GM23338 (cell line): ENCODE measurements at regions not wholly inside any gene's neighbourhood (a gene's known extent, or its start where the extent isn't known, plus 50 kb on each side); places are given as distances from the start of the nearest gene placed in this dataset.

Source experiments
- ATAC-seq: fragments of 200-7000 bp; cut with Tn5 transposase; 3 replicates; pipeline ENCODE4 v1.9.1; 2020
- DNase-seq: peaks from one replicate; pipeline ENCODE4 v3.0.0-alpha.2; 2015; ENCODE audit warnings: low spot score
- H2AFZ ChIP-seq: fragments of 200-600 bp; sonication (generic); 2 replicates; pipeline ENCODE4 v1.8.0; 2016; ENCODE audit warnings: antibody characterized with exemption, mild to moderate bottlenecking, moderate library complexity
- H3F3A ChIP-seq: fragments of 200-600 bp; sonication (generic); replicated peaks from 2 replicates; pipeline ENCODE4 v1.8.0; 2017; ENCODE audit warnings: antibody characterized with exemption, mixed run types, low read depth
- H3K27ac ChIP-seq: fragments of 200-600 bp; sonication (generic); 2 replicates; pipeline ENCODE4 v1.6.1; 2016; ENCODE audit warnings: low read depth
- H3K27me3 ChIP-seq: fragments of 200-600 bp; sonication (generic); 2 replicates; pipeline ENCODE4 v1.8.0; 2016; ENCODE audit warnings: mild to moderate bottlenecking, mixed run types, moderate library complexity; ENCODE audit not compliant: insufficient read depth
- H3K36me3 ChIP-seq: fragments of 200-600 bp; sonication (generic); 2 replicates; pipeline ENCODE4 v1.8.0; 2016; ENCODE audit warnings: mild to moderate bottlenecking; ENCODE audit not compliant: insufficient read depth
- H3K4me1 ChIP-seq: fragments of 200-600 bp; sonication (generic); 2 replicates; pipeline ENCODE4 v1.8.0; 2016; ENCODE audit warnings: mild to moderate bottlenecking, moderate library complexity; ENCODE audit not compliant: insufficient read depth
- H3K4me2 ChIP-seq: fragments of 200-600 bp; sonication (generic); 2 replicates; pipeline ENCODE4 v1.7.1; 2017; ENCODE audit warnings: mixed run types
- H3K4me3 ChIP-seq: fragments of 200-600 bp; sonication (generic); 2 replicates; pipeline ENCODE4 v1.6.1; 2016; ENCODE audit warnings: mixed run types
- H3K79me2 ChIP-seq: fragments of 200-600 bp; sonication (generic); replicated peaks from 2 replicates; pipeline ENCODE4 v1.8.0; 2017; ENCODE audit warnings: mild to moderate bottlenecking; ENCODE audit not compliant: insufficient read depth
- H3K9me2 ChIP-seq: fragments of 200-600 bp; sonication (generic); 2 replicates; pipeline ENCODE4 v1.8.0; 2017; ENCODE audit not compliant: insufficient read depth
- H4K20me1 ChIP-seq: fragments of 200-600 bp; sonication (generic); replicated peaks from 2 replicates; pipeline ENCODE4 v1.8.0; 2017; ENCODE audit warnings: mild to moderate bottlenecking; ENCODE audit not compliant: insufficient read depth
- H3K27ac Mint-ChIP-seq: 2 replicates; pipeline ENCODE4 v1.8.0; 2020; ENCODE audit warnings: inconsistent platforms, mild to moderate bottlenecking, moderate library complexity, mixed read lengths
- H3K27me3 Mint-ChIP-seq: 3 replicates; pipeline ENCODE4 v1.8.0; 2022; ENCODE audit warnings: low read depth, mild to moderate bottlenecking, moderate library complexity, mixed read lengths, inconsistent platforms; ENCODE audit not compliant: insufficient read depth, poor library complexity
- H3K36me3 Mint-ChIP-seq: 3 replicates; pipeline ENCODE4 v1.8.0; 2021; ENCODE audit warnings: low read depth, mild to moderate bottlenecking, inconsistent platforms, moderate library complexity, mixed read lengths
- H3K4me1 Mint-ChIP-seq: 3 replicates; pipeline ENCODE4 v1.8.0; 2020; ENCODE audit warnings: mild to moderate bottlenecking, inconsistent platforms, mixed read lengths
- H3K4me3 Mint-ChIP-seq: 3 replicates; pipeline ENCODE4 v1.8.0; 2021; ENCODE audit warnings: moderate library complexity, mild to moderate bottlenecking, inconsistent platforms, mixed read lengths
- H3K9me3 Mint-ChIP-seq: 3 replicates; pipeline ENCODE4 v1.8.0; 2020; ENCODE audit warnings: moderate library complexity, mild to moderate bottlenecking, inconsistent platforms, mixed read lengths
- CREB1 ChIP-seq: fragments of 250-450 bp; sonication (Bioruptor Pico); IDR thresholded peaks from 2 replicates; pipeline ENCODE4 v1.5.0; 2020; ENCODE audit warnings: low read depth, mild to moderate bottlenecking, moderate library complexity
- EZH2 ChIP-seq: fragments of 200-600 bp; sonication (generic); IDR thresholded peaks from one replicate; pipeline ENCODE4 v1.8.0; 2017; ENCODE audit warnings: antibody characterized with exemption, mild to moderate bottlenecking, low read depth; ENCODE audit not compliant: unreplicated experiment
- EZH2phosphoT487 ChIP-seq: fragments of 200-600 bp; sonication (generic); IDR thresholded peaks from one replicate; pipeline ENCODE4 v1.8.1; 2018; ENCODE audit warnings: antibody characterized with exemption; ENCODE audit not compliant: unreplicated experiment
- JUNB ChIP-seq: IDR thresholded peaks from one replicate; pipeline ENCODE4 v1.6.1; 2016; ENCODE audit warnings: antibody characterized with exemption; ENCODE audit not compliant: unreplicated experiment
- NANOG ChIP-seq: IDR thresholded peaks from 2 replicates; pipeline ENCODE4 v1.6.1; 2016; ENCODE audit warnings: antibody characterized with exemption, borderline replicate concordance
- POLR2AphosphoS5 ChIP-seq: IDR thresholded peaks from 2 replicates; pipeline ENCODE4 v1.6.1; 2016; ENCODE audit warnings: antibody characterized with exemption, low read depth
- STAT1 ChIP-seq: IDR thresholded peaks from one replicate; pipeline ENCODE4 v1.6.1; 2016; ENCODE audit warnings: antibody characterized with exemption; ENCODE audit not compliant: unreplicated experiment
- ZNF114 ChIP-seq: fragments of 250-450 bp; sonication (Bioruptor Pico); IDR thresholded peaks from 2 replicates; pipeline ENCODE4 v1.5.0; 2020; ENCODE audit warnings: mild to moderate bottlenecking, moderate library complexity
- ZNF331 ChIP-seq: fragments of 250-450 bp; sonication (Bioruptor Pico); IDR thresholded peaks from 2 replicates; pipeline ENCODE4 v1.5.0; 2020; ENCODE audit warnings: low read depth, mild to moderate bottlenecking, moderate library complexity
- TF ChIP-seq, protein P1 (sequence below), 2 experiments: fragments of 200-600 bp in 1 of 2; sonication (generic) in 1 of 2; conservative IDR thresholded peaks; 2 replicates each; pipeline versions ENCODE4 v1.5.1 to v1.6.1; 2016 to 2017; ENCODE audit warnings: antibody characterized with exemption in 2 of 2, low read depth in 2 of 2, mild to moderate bottlenecking in 2 of 2, moderate library complexity in 1 of 2
- TF ChIP-seq, protein P2 (sequence below): IDR thresholded peaks from 2 replicates; pipeline ENCODE4 v1.6.1; 2016; ENCODE audit warnings: antibody characterized with exemption
- TF ChIP-seq, protein P3 (sequence below): fragments of 250-450 bp; sonication (Bioruptor Pico); IDR thresholded peaks from 2 replicates; pipeline ENCODE4 v1.5.0; 2020; ENCODE audit warnings: mild to moderate bottlenecking, moderate library complexity

DNA sequence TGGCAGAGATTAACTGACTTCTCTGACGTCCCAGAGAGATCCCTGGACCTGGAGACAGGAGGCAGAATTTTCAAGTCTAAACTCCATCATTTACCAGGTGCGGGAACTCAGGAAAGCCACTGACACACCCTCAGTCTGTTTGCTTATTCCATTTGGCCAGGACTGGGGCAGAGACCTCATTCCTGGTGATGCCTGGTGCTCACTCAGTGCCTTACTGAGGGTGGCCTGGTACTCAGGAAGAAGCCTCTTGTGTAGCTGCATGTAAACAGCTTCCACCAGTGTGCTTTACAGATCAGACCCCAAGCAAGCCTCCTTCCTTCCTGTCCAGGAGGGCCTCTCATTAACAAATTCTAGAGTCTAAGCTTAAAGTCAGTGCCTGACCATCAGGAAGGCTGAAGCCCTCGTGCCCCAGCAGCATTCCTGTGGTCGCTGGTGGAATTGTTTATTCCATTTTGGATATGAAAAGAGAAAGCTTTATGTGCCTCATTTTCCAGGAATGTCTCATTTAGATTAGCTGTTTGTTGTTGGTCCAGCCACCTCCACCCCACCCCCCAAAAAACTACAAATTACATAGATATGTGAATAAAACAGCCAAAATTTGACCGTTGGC, 236.1 kb upstream of the CDH5 start (continued):
- TF ChIP-seq STAT1: no peak
- TF ChIP-seq ZNF331 (CRISPR knock-in tag): no peak
- no peak for TF ChIP-seq EZH2phosphoT487
- no peak for TF ChIP-seq JUNB
- TF ChIP-seq, protein P1, sequence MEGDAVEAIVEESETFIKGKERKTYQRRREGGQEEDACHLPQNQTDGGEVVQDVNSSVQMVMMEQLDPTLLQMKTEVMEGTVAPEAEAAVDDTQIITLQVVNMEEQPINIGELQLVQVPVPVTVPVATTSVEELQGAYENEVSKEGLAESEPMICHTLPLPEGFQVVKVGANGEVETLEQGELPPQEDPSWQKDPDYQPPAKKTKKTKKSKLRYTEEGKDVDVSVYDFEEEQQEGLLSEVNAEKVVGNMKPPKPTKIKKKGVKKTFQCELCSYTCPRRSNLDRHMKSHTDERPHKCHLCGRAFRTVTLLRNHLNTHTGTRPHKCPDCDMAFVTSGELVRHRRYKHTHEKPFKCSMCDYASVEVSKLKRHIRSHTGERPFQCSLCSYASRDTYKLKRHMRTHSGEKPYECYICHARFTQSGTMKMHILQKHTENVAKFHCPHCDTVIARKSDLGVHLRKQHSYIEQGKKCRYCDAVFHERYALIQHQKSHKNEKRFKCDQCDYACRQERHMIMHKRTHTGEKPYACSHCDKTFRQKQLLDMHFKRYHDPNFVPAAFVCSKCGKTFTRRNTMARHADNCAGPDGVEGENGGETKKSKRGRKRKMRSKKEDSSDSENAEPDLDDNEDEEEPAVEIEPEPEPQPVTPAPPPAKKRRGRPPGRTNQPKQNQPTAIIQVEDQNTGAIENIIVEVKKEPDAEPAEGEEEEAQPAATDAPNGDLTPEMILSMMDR (conservative IDR thresholded peaks at IDR 0.05; ENCODE audit: low read depth in 2 of 2): no peak
- TF ChIP-seq, protein P2, sequence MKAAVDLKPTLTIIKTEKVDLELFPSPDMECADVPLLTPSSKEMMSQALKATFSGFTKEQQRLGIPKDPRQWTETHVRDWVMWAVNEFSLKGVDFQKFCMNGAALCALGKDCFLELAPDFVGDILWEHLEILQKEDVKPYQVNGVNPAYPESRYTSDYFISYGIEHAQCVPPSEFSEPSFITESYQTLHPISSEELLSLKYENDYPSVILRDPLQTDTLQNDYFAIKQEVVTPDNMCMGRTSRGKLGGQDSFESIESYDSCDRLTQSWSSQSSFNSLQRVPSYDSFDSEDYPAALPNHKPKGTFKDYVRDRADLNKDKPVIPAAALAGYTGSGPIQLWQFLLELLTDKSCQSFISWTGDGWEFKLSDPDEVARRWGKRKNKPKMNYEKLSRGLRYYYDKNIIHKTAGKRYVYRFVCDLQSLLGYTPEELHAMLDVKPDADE: no peak

DNA sequence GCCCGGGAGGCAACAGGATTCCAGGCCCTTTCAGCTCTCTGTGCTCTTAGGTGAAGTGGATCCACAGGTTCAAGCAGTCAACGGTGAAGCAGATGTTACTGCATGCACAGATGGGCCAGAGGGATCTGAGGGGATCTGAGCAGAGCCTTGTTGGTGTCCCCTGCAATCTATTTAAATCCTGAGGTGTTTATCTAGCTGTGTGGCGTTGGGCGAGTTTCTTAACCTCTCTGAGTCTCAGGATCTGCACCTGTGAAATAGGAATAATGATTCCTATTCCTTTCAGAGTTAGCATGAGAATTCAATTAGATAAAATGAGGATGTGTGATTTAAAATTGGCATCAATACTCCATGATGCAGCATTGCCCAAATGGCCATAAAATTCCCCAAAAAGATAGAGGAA, 237.3 kb upstream of the CDH5 start:
- Histone ChIP-seq H3K4me3 (no peak overlapping the region), H4K20me1 (no peaks in the 10 kb centered on the region), H3K79me2 (no peaks in the 10 kb centered on the region), H3K27ac (no peak overlapping the region), H3F3A (no peaks in the 10 kb centered on the region), H3K36me3 (no peaks in the 10 kb centered on the region), H3K27me3 (0 out of 2 replicates have a peak, but pooled peaks cover 2% of the 10 kb centered on the region), H3K4me1 (peaks cover 21% of the 10 kb centered on the region), H3K4me2 (no peak overlapping the region), H2AFZ (no peak overlapping the region), H3K9me2 (no peaks in the 10 kb centered on the region)
- DNase-seq: no peak
- ATAC-seq: no peak
- H3K4me3 Mint-ChIP-seq: no peak overlapping the region
- H3K36me3 Mint-ChIP-seq: no peaks in the 10 kb centered on the region
- H3K27me3 Mint-ChIP-seq: peaks cover 3% of the 10 kb centered on the region
- H3K4me1 Mint-ChIP-seq: peaks cover 30% of the 10 kb centered on the region
- no peaks in the 10 kb centered on the region; the same call in 2 of the 3 replicates for H3K9me3 Mint-ChIP-seq
- H3K27ac Mint-ChIP-seq: no peak overlapping the region
- TF ChIP-seq JUNB (no peak), EZH2 (no peak), ZNF331 (CRISPR knock-in tag) (no peak), EZH2phosphoT487 (no peak), ZNF114 (CRISPR knock-in tag) (no peak), POLR2AphosphoS5 (no peak), CREB1 (CRISPR knock-in tag) (no peak), NANOG (no peak)
- TF ChIP-seq, protein P3, sequence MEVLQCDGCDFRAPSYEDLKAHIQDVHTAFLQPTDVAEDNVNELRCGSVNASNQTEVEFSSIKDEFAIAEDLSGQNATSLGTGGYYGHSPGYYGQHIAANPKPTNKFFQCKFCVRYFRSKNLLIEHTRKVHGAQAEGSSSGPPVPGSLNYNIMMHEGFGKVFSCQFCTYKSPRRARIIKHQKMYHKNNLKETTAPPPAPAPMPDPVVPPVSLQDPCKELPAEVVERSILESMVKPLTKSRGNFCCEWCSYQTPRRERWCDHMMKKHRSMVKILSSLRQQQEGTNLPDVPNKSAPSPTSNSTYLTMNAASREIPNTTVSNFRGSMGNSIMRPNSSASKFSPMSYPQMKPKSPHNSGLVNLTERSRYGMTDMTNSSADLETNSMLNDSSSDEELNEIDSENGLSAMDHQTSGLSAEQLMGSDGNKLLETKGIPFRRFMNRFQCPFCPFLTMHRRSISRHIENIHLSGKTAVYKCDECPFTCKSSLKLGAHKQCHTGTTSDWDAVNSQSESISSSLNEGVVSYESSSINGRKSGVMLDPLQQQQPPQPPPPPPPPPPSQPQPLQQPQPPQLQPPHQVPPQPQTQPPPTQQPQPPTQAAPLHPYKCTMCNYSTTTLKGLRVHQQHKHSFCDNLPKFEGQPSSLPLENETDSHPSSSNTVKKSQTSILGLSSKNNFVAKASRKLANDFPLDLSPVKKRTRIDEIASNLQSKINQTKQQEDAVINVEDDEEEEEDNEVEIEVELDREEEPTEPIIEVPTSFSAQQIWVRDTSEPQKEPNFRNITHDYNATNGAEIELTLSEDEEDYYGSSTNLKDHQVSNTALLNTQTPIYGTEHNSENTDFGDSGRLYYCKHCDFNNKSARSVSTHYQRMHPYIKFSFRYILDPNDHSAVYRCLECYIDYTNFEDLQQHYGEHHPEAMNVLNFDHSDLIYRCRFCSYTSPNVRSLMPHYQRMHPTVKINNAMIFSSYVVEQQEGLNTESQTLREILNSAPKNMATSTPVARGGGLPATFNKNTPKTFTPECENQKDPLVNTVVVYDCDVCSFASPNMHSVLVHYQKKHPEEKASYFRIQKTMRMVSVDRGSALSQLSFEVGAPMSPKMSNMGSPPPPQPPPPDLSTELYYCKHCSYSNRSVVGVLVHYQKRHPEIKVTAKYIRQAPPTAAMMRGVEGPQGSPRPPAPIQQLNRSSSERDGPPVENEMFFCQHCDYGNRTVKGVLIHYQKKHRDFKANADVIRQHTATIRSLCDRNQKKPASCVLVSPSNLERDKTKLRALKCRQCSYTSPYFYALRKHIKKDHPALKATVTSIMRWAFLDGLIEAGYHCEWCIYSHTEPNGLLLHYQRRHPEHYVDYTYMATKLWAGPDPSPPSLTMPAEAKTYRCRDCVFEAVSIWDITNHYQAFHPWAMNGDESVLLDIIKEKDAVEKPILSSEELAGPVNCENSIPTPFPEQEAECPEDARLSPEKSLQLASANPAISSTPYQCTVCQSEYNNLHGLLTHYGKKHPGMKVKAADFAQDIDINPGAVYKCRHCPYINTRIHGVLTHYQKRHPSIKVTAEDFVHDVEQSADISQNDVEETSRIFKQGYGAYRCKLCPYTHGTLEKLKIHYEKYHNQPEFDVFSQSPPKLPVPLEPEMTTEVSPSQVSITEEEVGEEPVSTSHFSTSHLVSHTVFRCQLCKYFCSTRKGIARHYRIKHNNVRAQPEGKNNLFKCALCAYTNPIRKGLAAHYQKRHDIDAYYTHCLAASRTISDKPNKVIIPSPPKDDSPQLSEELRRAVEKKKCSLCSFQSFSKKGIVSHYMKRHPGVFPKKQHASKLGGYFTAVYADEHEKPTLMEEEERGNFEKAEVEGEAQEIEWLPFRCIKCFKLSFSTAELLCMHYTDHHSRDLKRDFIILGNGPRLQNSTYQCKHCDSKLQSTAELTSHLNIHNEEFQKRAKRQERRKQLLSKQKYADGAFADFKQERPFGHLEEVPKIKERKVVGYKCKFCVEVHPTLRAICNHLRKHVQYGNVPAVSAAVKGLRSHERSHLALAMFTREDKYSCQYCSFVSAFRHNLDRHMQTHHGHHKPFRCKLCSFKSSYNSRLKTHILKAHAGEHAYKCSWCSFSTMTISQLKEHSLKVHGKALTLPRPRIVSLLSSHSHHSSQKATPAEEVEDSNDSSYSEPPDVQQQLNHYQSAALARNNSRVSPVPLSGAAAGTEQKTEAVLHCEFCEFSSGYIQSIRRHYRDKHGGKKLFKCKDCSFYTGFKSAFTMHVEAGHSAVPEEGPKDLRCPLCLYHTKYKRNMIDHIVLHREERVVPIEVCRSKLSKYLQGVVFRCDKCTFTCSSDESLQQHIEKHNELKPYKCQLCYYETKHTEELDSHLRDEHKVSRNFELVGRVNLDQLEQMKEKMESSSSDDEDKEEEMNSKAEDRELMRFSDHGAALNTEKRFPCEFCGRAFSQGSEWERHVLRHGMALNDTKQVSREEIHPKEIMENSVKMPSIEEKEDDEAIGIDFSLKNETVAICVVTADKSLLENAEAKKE: no peak
- TF ChIP-seq, protein P1 (conservative IDR thresholded peaks at IDR 0.05; ENCODE audit: low read depth in 2 of 2): no peak
- TF ChIP-seq, protein P2: no peak
